Activated naive CD8-positive, alpha-beta T cell treated with anti-CD3 and anti-CD28 coated beads, Interleukin-2, amount 50 U/mL, for 24 hours (primary cell): ENCODE measurements at regions not wholly inside any gene's neighbourhood (a gene's known extent, or its start where the extent isn't known, plus 50 kb on each side); places are given as distances from the start of the nearest gene placed in this dataset.

Experiments
- ATAC-seq: fragments of 150-1000 bp; cut with Tn5 transposase; one replicate; pipeline ENCODE4 v1.10.0; 2021
- DNase-seq: peaks from one replicate; pipeline ENCODE4 v3.0.0; 2021
- H3K27ac Mint-ChIP-seq: one replicate; pipeline ENCODE4 v1.8.0; 2021; ENCODE audit warnings: mild to moderate bottlenecking, mixed read lengths
- H3K27me3 Mint-ChIP-seq: one replicate; pipeline ENCODE4 v1.8.0; 2021; ENCODE audit warnings: mixed read lengths
- H3K36me3 Mint-ChIP-seq: one replicate; pipeline ENCODE4 v1.8.0; 2021; ENCODE audit warnings: low read depth, mixed read lengths
- H3K4me1 Mint-ChIP-seq: one replicate; pipeline ENCODE4 v1.8.0; 2021; ENCODE audit warnings: mixed read lengths
- H3K4me3 Mint-ChIP-seq: one replicate; pipeline ENCODE4 v1.8.0; 2021; ENCODE audit warnings: mild to moderate bottlenecking, moderate library complexity, mixed read lengths
- H3K9me3 Mint-ChIP-seq: one replicate; pipeline ENCODE4 v1.8.0; 2021; ENCODE audit warnings: mixed read lengths

DNA sequence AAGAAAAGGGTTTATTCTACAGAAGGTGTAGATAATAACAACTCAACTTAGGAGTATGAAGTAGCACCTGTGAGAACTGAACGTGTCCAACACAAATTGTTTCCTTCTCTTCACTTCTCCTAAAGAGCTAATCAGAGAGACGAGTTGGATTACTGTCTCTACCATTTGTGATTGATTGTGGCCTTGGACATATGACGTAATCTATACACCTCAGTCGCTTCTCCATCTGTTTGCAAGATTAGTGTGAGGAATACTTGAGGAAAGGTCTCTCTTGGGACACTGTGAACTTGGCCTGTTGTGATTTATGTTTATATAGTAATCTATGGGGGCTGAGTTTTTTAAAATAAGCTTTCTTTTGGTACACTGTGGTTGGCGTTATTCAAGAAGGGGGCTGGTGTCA is 182.0 kb downstream of the ZNF330 start:
- DNase-seq: no peak
- no peaks in the 10 kb centered on the region for H3K4me1 Mint-ChIP-seq
- no peak overlapping the region for H3K4me3 Mint-ChIP-seq
- no peaks in the 10 kb centered on the region for H3K27me3 Mint-ChIP-seq
- H3K9me3 Mint-ChIP-seq: no peaks in the 10 kb centered on the region
- no peaks in the 10 kb centered on the region for H3K36me3 Mint-ChIP-seq
- no peak for ATAC-seq
- H3K27ac Mint-ChIP-seq: no peak overlapping the region

DNA sequence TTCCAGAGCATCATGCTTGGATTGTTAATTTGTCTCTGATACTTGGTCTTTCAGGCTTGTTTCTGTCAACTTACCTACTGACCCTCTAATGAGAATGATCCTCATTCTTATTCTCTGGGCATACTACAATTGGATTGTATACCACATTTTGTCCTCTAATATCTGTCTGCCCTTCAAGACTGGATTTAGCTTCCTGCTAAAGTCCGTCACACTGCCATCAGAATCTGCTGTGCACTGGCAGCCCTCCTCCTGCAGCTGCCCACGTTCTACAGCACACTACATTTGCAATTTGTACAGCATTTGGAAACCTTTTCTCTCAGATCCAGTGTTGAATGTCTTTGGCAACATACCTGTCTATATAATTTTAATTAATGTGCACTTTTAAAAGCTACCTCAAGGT is 183.1 kb downstream of the ZNF330 start:
- DNase-seq (no peak), ATAC-seq (no peak)
- H3K27ac Mint-ChIP-seq: no peak overlapping the region
- no peaks in the 10 kb centered on the region for H3K27me3 Mint-ChIP-seq
- H3K36me3 Mint-ChIP-seq: no peaks in the 10 kb centered on the region
- no peaks in the 10 kb centered on the region for H3K4me1 Mint-ChIP-seq
- H3K9me3 Mint-ChIP-seq: no peaks in the 10 kb centered on the region
- no peak overlapping the region for H3K4me3 Mint-ChIP-seq

DNA sequence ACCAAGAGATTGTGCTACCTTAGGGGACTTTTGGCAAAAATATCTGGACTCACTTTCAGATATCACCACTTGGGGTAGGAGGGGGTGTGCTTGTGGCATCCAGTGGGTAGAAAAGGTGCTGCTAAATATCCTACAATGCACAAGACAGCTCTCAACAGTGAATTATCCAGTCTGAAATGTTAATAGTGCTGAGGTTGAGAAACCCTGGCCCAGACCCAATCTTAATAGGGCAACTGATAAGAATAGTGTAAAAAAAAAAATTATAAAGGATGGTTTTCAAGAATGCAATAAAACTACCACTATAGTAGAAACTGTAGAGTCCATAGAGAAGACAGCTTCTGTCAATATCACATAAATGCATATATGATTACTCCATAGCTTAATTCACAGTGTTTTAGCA is 185.5 kb downstream of the ZNF330 start:
- no peak for ATAC-seq
- no peak for DNase-seq
- H3K27ac Mint-ChIP-seq: no peak overlapping the region
- H3K4me3 Mint-ChIP-seq: no peak overlapping the region
- no peaks in the 10 kb centered on the region for H3K9me3 Mint-ChIP-seq
- H3K4me1 Mint-ChIP-seq: no peaks in the 10 kb centered on the region
- H3K27me3 Mint-ChIP-seq: no peaks in the 10 kb centered on the region
- no peaks in the 10 kb centered on the region for H3K36me3 Mint-ChIP-seq

DNA sequence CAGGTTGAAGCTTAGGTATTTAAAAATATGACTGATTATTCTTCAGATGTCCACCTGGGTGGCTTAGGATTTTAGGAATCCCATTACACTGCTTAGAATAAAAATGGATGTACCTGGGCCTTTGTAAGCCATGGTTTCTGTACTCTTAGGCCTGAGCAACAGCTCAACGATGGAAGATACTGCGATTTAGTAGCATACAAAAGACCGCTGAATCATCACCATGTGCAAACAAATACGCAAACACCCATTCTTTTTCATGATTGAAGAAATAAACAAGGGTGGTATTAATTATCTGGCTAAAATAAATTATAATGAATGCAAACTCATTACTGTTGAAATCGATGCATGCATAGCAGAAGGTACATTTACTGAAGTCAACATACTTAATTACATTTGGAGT is 188.9 kb downstream of the ZNF330 start:
- ATAC-seq (no peak), DNase-seq (no peak)
- Mint-ChIP-seq H3K27me3 (no peaks in the 10 kb centered on the region), H3K4me3 (no peak overlapping the region), H3K36me3 (no peaks in the 10 kb centered on the region), H3K9me3 (no peaks in the 10 kb centered on the region), H3K27ac (no peak overlapping the region), H3K4me1 (no peaks in the 10 kb centered on the region)

DNA sequence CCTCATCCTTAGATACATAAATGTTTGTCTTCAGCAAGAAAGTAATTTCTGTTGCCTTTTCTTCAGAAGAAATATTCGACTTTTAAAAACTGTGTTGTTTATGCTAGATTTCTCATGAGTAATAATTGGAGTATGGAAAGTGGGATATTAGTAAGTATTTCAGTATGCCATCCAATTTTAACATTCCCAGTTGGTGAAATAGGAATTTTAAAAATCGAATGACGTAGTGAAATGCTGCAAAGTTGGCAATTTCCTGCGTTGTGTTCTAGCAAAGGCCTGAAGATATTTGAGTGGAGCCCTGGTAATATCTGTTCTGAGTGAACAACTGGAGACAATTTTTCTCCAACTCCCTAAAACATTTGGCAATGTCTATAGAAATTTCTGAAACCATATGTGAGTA is 190.1 kb downstream of the ZNF330 start:
- no peaks in the 10 kb centered on the region for H3K36me3 Mint-ChIP-seq
- ATAC-seq: no peak
- H3K27me3 Mint-ChIP-seq: no peaks in the 10 kb centered on the region
- no peak for DNase-seq
- H3K4me3 Mint-ChIP-seq: no peak overlapping the region
- H3K4me1 Mint-ChIP-seq: no peaks in the 10 kb centered on the region
- H3K27ac Mint-ChIP-seq: no peak overlapping the region
- no peaks in the 10 kb centered on the region for H3K9me3 Mint-ChIP-seq

DNA sequence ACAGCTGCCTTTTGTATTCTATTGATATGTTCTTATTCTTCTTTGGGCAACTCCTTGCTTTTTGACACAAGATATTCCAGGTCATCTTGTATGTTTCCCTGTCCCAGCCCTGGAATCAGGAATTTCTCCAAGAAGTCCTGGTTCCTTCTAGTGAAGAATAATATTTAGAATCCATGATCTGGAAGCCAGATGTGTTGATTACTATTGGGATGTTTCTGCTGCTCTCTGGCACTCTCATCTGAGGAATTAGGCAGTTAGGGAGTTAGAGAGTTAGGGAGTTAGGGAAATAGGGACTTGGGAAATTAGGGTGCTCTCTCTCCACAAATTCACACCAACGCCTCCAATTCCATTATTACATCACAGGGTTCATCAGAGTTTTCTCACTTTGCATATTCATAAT is 191.2 kb downstream of the ZNF330 start:
- no peak for DNase-seq
- ATAC-seq: no peak
- H3K4me3 Mint-ChIP-seq: no peak overlapping the region
- H3K9me3 Mint-ChIP-seq: no peaks in the 10 kb centered on the region
- no peaks in the 10 kb centered on the region for H3K4me1 Mint-ChIP-seq
- no peak overlapping the region for H3K27ac Mint-ChIP-seq
- H3K36me3 Mint-ChIP-seq: no peaks in the 10 kb centered on the region
- no peaks in the 10 kb centered on the region for H3K27me3 Mint-ChIP-seq

DNA sequence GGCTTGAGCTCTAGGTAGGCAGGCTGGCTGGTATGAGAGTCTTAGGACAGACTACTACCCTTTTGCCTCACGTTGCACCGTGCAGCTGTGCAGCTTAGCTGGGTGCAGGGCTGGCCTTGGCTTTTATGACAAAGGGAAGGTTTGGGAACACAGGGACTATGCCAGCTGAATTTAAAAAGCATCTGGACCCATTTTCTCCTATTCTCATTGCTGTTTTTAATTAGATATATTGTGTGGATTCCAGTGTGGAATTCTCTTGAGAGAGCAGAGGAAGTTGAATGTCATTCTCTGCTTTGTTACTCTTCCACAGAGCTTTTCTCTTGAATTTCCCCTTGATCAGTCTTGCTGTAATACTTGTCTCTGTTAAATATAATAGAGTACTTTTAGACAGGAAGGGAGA is 192.7 kb downstream of the ZNF330 start:
- Mint-ChIP-seq H3K27me3 (no peaks in the 10 kb centered on the region), H3K27ac (no peak overlapping the region), H3K4me3 (no peak overlapping the region), H3K4me1 (no peaks in the 10 kb centered on the region), H3K9me3 (no peaks in the 10 kb centered on the region), H3K36me3 (no peaks in the 10 kb centered on the region)
- ATAC-seq (no peak), DNase-seq (no peak)

DNA sequence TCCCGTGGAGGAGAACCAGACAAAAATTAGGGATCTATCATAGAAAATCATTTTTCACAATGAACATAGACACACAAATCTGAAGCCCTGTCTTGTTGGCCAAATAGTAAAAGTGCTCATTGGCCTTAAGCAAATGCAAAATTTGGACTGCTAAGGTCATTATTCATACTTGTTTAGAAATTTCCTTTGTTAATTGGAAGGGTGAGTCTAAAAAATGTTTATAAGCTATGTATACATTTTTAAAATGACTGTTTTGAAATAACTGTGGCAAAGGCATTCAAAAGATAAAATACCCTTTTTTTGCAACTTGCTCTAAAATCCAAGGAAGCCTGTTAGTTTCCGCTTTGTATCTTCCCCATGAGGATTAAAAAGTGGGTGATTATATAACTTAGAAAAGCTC is 195.0 kb downstream of the ZNF330 start:
- Mint-ChIP-seq H3K36me3 (no peaks in the 10 kb centered on the region), H3K27ac (no peak overlapping the region), H3K4me1 (no peaks in the 10 kb centered on the region), H3K27me3 (no peaks in the 10 kb centered on the region), H3K9me3 (no peaks in the 10 kb centered on the region), H3K4me3 (no peak overlapping the region)
- DNase-seq (no peak), ATAC-seq (no peak)

DNA sequence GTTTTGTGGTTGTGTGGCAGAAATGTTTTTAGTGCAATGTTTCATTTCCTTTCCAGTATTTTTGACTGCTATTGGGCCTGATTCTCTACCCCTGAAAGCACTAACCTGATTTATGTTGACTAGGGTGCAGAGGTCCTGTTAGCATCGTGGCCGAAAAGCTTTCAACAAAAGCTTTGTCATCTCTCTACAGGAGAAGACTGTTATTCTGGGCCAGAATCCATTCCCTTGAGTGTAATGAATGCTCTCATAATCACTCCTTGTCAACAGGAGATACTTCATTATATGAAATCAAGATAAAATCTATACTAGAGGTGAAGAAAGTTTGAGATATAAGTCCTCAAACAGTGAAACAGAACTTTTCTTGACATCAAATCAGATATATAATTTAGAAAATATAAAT is 195.5 kb downstream of the ZNF330 start:
- no peaks in the 10 kb centered on the region for H3K36me3 Mint-ChIP-seq
- no peak for DNase-seq
- H3K9me3 Mint-ChIP-seq: peaks cover 4% of the 10 kb centered on the region
- no peak for ATAC-seq
- H3K4me3 Mint-ChIP-seq: no peak overlapping the region
- H3K27me3 Mint-ChIP-seq: no peaks in the 10 kb centered on the region
- H3K27ac Mint-ChIP-seq: no peak overlapping the region
- H3K4me1 Mint-ChIP-seq: no peaks in the 10 kb centered on the region

DNA sequence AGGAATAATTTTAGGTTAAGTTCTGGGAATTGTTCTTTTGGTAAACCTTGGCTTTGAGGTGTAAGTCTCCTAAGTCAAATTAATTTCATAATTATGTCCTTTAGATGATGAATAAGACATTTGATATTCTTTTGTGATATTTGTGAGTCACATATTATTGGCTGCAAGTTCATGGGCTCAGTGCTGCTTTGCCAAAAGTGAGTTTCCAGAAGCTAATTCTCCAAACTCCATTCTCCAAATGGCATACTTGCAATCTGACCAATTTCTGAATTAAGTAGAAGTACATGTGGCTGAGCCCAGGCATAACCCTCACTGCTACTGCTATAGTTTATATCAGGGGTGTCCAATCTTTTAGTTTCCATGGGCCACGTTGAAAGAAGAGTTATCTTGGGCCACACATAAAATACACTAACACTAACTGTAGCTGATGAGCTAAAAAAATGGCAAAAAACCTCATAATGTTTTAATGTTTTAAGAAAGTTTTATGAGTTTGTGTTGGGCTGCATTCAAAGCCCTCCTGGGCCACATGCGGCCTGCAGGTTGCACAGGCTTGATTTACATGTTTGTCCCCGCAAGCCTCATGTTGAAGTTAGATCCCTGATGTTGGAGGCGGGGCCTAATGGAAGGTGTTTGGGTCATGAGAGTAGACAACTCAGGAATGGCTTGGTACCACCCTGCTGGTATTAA is 196.1 kb downstream of the ZNF330 start:
- Mint-ChIP-seq H3K27ac (no peak overlapping the region), H3K4me1 (no peaks in the 10 kb centered on the region), H3K4me3 (no peak overlapping the region), H3K36me3 (no peaks in the 10 kb centered on the region), H3K9me3 (peaks cover 4% of the 10 kb centered on the region), H3K27me3 (no peaks in the 10 kb centered on the region)
- DNase-seq (no peak), ATAC-seq (no peak)

DNA sequence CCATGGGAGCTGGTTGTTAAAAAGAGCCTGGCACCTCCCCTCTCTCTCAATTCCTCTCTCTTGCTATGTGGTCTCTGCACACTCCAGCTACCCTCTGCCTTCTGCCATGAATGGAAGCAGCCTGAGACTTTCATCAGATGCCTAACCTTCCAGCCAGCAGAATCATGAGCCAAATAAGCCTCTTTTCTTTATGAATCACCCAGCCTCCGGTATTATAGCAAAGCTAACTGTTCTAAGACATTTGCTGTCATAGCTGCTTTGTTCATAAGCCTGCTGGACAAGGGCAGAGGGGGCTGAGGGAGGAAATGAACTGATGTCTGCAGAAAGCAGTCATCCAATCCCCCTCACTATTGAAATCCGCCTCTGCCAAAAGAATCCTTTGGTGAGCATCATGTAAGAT is 196.7 kb downstream of the ZNF330 start:
- no peaks in the 10 kb centered on the region for H3K4me1 Mint-ChIP-seq
- ATAC-seq (no peak), DNase-seq (no peak)
- H3K27ac Mint-ChIP-seq: no peak overlapping the region
- peaks cover 5% of the 10 kb centered on the region for H3K9me3 Mint-ChIP-seq
- H3K27me3 Mint-ChIP-seq: no peaks in the 10 kb centered on the region
- no peak overlapping the region for H3K4me3 Mint-ChIP-seq
- no peaks in the 10 kb centered on the region for H3K36me3 Mint-ChIP-seq

DNA sequence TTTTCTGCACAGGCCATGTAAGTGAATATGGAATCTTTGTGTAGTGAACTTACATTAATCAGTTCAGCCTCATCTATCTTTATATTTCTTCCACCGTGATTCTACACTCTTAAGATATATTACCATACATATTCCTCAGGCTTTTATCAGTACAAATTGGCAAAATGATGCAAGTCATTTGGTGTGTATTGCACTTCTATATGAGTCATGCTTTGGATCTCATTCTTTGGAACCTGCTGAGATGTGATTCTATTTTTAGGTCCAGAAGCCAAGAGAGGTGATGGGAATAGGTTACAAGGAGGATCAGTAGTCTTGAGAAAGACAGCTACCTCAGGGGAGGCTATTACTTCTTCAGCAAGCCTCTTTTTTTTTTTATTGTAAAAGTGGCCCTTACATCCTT is 204.4 kb downstream of the ZNF330 start:
- H3K4me3 Mint-ChIP-seq: no peak overlapping the region
- DNase-seq (no peak), ATAC-seq (no peak)
- peaks cover 8% of the 10 kb centered on the region for H3K9me3 Mint-ChIP-seq
- H3K27me3 Mint-ChIP-seq: peaks cover 5% of the 10 kb centered on the region
- no peaks in the 10 kb centered on the region for H3K4me1 Mint-ChIP-seq
- no peaks in the 10 kb centered on the region for H3K36me3 Mint-ChIP-seq
- no peak overlapping the region for H3K27ac Mint-ChIP-seq

DNA sequence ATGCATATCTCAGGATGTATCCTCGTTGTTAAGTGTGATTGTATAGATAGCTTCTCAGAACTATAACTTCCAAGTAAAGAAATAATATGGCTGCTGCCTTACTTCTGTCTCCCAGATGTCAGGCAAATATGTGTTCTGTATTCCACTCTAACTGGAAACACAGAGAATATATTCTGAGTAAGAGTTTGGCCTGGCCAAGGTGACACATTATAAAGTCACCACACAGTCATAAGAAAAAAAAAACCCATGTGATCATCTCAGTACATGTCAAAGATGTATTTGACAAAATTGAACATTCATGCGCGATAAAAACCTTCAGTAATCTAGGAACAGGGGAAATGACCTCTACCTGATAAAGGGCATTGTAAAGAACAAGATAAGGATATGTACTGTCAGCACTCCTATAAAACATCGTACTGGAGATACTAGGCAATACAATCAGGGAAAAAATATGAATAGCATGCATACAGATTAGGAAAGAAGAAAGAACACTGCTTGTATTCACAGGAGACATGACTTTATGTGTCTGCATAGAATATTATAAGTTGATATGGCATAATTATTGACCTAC is 207.1 kb downstream of the ZNF330 start:
- no peaks in the 10 kb centered on the region for H3K36me3 Mint-ChIP-seq
- no peaks in the 10 kb centered on the region for H3K4me1 Mint-ChIP-seq
- no peaks in the 10 kb centered on the region for H3K9me3 Mint-ChIP-seq
- H3K4me3 Mint-ChIP-seq: no peak overlapping the region
- DNase-seq (no peak), ATAC-seq (no peak)
- no peak overlapping the region for H3K27ac Mint-ChIP-seq
- peaks cover 2% of the 10 kb centered on the region for H3K27me3 Mint-ChIP-seq

DNA sequence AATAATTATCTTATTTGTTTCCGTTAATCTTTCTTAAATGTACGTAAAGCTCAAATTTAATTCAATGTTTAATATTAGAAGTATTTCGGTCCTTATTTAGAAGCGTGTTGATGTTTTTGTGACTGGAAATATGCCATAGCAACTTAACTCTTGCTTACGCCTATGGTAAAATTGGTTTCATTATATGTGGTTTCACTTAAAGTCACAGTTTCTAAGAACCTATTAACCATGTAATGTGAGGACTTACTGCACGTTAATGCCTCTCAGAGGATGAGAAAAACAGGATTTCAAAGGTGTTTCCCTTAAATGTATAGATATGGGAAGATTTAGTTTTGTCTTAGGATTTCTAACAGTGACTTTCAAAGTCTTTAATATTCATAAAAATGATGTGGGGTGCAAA is 206.4 kb upstream of the IL15 start:
- H3K27ac Mint-ChIP-seq: no peak overlapping the region
- no peaks in the 10 kb centered on the region for H3K36me3 Mint-ChIP-seq
- peaks cover 3% of the 10 kb centered on the region for H3K9me3 Mint-ChIP-seq
- no peak for ATAC-seq
- DNase-seq: no peak
- H3K4me3 Mint-ChIP-seq: no peak overlapping the region
- H3K4me1 Mint-ChIP-seq: no peaks in the 10 kb centered on the region
- peaks cover 2% of the 10 kb centered on the region for H3K27me3 Mint-ChIP-seq

DNA sequence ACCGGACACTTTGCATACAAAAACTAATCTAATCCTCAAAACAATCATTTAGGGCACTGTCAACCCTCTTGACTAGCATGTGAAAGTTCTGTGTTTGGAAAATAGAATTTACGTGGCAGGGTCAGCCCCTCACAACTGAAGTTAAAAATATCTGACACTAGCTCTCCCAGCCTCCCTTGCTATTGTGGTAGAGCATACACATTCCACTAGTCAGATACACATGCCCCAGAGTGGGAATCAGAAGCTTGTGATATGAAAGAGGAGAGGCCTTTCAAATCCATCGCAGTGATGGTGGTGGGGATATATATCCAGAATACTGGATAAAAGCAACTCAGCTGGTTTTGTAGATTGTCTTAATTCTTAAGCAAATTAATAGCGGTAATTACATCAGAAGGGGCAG is 205.7 kb upstream of the IL15 start:
- H3K36me3 Mint-ChIP-seq: no peaks in the 10 kb centered on the region
- H3K27ac Mint-ChIP-seq: no peak overlapping the region
- H3K4me3 Mint-ChIP-seq: no peak overlapping the region
- ATAC-seq: no peak
- H3K9me3 Mint-ChIP-seq: peaks cover 3% of the 10 kb centered on the region
- no peaks in the 10 kb centered on the region for H3K4me1 Mint-ChIP-seq
- H3K27me3 Mint-ChIP-seq: no peaks in the 10 kb centered on the region
- DNase-seq: no peak
